HepG2 (cell line): ENCODE measurements at regions not wholly inside any gene's neighbourhood (a gene's known extent, or its start where the extent isn't known, plus 50 kb on each side); places are given as distances from the start of the nearest gene placed in this dataset.

Experiments used
- ELF1 ChIP-seq: sonication (generic); formaldehyde crosslinking; IDR thresholded peaks from 2 replicates; pipeline ENCODE4 v1.4.0; 2020; ENCODE audit warnings: missing genetic modification reagents
- FOSL1 ChIP-seq: sonication (generic); formaldehyde crosslinking; IDR thresholded peaks from 2 replicates; pipeline ENCODE4 v1.9.0; 2021; ENCODE audit warnings: missing genetic modification reagents, borderline replicate concordance
- YY1 ChIP-seq: IDR thresholded peaks from 2 replicates; pipeline ENCODE4 v1.6.1; 2011; ENCODE audit warnings: low read length, low read depth, moderate library complexity, mild to moderate bottlenecking; ENCODE audit not compliant: insufficient read depth, insufficient replicate concordance

DNA sequence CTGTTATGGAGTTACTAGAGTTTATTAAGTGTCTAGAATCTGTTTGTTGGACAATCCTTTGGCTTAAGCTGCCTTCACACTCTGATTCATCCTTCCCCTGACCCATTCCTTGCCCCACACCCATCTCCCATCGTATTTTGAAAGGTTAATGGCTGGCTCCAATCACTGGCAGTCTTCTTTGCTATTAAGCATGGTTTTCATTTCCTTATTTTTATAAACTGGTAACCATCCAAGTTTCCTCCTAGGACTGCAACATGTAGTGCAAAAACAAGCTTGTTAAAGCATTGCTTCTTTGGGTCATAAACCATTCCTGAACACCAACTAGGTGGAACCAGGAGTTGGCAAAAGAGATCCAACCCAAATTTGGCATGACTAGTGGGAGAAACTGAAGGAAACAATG is 148.4 kb downstream of the DTWD1 start:
- TF ChIP-seq YY1 (no peak), ELF1 (no peak), FOSL1 (no peak)
